NCI-H82 treated with DMSO at 0.1 percent for 48 hours (cell line): ENCODE measurements at regions not wholly inside any gene's neighbourhood (a gene's known extent, or its start where the extent isn't known, plus 50 kb on each side); places are given as distances from the start of the nearest gene placed in this dataset.
"Not testable (repeated sequence)": the region's sequence is repeated elsewhere in the genome, so short reads cannot be mapped to it uniquely, and the experiment has no call there.

Experiments used
- DNase-seq: peaks from one replicate; lab custom pipeline; 2025; ENCODE audit not compliant: unreplicated experiment; lab: John Stamatoyannopoulos, UW

GRCh38 chr14:105635560-105635959 is 109.2 kb downstream of the TMEM121 start:
- DNase-seq: no peak

DNA sequence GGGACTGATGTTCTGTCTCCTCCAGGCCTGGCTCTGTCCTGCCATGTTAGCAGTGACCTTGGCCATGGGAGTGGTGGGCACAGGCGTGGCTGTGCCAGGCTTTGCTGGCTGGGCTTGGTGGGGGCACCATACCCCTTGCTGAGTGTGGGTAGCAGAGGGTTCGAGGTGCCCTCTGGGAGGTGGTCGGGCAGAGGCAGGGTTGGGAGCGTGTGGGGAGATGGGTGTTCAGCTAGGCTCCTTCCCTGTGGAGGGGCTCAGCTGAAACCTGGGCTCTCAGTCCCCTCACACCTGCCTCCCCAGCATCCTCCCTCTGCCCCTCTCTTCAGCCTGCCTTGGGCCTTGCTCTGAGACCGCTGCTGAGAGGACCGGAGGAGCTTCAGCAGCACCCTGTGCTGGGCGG is 109.6 kb downstream of the TMEM121 start:
- DNase-seq: not testable (repeated sequence)

- no peak for DNase-seq
These were observed 110.6 kb downstream of the TMEM121 start for GRCh38 chr14:105636935-105637334.

- DNase-seq: not testable (repeated sequence)
These were observed 111.0 kb downstream of the TMEM121 start for GRCh38 chr14:105637345-105637744.

DNA sequence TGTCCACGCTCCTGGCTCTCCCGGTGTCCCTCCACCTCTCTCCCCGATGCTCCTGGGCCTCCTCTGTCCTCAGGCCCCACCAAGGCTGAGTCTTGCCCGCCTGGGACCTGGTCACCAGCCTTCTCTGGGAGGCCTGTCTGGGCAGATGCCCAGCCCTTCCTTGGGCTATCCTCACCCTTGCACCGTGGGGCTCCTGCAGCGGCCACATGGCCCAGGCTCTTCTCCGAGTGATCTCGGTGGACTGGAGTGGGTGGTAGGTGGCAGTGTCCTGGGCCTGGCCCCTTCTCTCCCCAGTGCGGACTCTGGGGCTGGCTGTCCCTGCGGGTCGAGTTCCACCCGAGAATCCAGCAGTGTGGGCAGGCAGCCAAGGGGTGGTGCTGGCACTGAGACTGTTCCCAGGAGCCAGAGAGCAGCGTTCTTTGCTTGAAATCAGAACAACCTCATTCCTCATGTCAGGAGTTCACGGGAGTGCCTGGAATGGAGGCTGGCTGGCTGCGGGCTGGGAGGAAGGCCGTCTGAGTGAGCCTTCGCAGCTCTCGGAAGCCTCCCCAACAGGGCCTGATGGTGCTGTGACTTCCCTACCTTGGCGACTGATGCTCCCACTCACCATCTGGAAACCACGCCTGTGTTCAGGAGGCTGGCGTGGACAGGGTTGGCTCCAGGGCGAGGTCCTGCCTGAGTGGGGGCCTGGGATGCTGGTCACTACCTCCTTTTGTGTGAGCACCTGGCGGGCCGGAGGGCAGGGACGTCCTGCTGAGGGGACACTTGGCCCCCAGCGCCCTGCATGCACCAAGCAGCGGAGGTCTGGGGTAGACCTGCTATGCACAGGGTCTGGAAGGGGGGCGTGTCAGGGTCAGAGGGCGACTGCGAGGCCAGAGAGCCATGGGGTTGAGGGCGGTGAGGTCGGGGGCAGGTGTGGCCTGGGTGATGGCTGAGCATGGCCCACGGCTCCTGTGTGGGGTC is 113.9 kb downstream of the TMEM121 start:
- DNase-seq: not testable (repeated sequence)

DNA sequence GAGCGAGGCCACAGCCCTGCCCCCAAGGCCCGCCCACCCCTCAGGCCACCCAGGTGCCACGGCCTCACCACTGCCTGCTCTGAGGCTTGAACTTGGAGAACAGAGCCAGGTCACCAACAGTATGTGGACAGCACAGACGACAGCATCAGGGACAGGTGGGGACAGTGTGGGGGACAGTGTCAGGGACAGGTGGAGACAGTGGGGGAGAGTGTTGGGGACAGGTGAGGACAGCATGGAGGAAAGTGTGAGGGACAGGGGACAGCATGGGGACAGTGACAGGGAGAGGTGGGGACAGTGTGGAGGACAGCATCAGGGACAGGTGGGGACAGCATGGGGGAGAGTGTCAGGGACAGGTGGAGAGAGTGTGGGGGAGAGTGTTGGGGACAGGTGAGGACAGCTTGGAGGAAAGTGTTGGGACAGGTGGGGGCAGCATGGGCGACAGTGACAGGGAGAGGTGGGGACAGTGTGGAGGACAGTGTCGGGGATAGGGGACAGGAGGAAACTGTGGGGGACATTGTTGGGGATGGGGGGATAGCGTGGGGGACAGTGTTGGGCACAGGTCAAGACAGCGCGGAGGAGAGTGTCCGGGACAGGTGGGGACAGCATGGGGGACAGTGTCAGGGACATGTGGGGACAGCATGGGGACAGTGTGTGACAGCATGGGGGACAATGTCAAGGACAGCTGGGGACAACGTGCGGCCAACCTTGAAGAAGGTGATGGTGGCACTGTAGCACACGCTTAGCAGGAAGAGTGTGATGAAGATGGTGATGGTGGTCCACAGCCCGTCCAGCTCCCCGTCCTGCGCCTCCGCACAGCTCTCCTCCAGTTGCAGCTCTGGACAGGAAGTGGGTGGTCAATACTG is 114.9 kb downstream of the TMEM121 start:
- no peak for DNase-seq

GRCh38 chr14:105641951-105642350 is 115.6 kb downstream of the TMEM121 start:
- not testable (repeated sequence) for DNase-seq

GRCh38 chr14:105642486-105642885 is 116.1 kb downstream of the TMEM121 start:
- not testable (repeated sequence) for DNase-seq

GRCh38 chr14:105643406-105644052 is 117.1 kb downstream of the TMEM121 start:
- DNase-seq: not testable (repeated sequence)

- DNase-seq: not testable (repeated sequence)
These were observed 117.7 kb downstream of the TMEM121 start for GRCh38 chr14:105644053-105644435.

GRCh38 chr14:105644457-105644856 is 118.1 kb downstream of the TMEM121 start:
- not testable (repeated sequence) for DNase-seq

GRCh38 chr14:105644891-105645290 is 118.5 kb downstream of the TMEM121 start:
- not testable (repeated sequence) for DNase-seq

- not testable (repeated sequence) for DNase-seq
These were observed 119.0 kb downstream of the TMEM121 start for GRCh38 chr14:105645389-105645788.

GRCh38 chr14:105646175-105646574 is 119.8 kb downstream of the TMEM121 start:
- no peak for DNase-seq

- DNase-seq: not testable (repeated sequence)
These were observed 120.4 kb downstream of the TMEM121 start for GRCh38 chr14:105646711-105647281.

DNA sequence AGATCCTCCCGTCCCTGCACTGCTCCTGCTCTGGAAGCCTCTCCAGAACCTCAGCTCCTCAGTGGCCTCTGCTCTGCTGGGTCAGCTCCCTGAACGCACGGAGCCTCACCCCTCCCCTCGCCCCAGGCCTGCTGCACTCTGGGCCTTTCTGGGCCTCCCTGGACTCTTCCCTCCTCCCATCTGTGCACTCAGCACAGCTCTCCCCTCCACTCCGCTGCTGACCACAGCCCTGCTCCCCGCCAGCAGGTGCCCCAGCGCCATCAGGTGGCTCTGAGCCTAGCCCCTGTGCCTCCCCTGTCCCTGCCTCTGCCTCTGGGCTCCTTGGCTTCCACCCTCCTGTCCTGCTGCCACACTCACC is 121.0 kb downstream of the TMEM121 start:
- DNase-seq: not testable (repeated sequence)

DNA sequence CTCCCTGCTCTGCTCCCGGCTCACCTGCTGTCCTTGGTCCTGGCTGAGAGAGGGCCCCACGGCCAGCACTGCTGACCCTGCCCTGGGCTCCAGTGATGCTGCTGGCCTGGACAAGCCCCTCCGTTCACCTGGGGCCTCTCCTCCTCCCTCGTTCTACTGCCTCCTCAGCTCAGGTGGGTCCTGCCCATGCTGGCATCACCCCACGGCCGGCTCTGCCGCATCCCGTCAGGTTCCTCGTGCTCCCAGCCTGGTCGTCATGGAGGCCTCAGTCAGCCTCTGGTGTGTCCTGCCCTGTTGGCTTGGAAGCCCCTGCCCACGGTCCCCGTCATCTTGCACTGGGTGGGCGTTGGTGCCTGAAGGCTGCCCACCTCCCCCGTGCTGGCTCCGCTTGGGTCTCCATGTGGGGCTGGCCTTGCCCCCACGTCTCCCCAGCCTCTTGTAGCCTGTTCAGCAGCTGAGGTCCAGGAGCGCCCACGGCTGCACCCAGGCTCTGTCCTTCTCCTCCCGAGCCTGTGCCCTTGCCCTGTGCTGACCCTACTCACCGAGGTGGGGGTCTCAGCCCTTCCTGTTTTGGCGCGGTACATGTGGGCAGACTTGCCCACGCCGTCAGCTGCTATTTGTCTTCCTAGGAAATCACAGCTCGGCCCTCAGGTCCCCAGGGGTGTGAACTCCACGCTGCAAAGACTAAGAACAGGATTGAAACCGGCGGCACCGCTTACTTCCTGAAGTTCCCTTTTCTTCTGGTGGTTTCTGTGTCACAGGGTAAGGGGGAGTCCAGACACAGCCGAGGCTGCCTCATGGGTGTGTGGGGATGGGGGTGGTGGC is 121.6 kb downstream of the TMEM121 start:
- no peak for DNase-seq

- DNase-seq: not testable (repeated sequence)
These were observed 122.5 kb downstream of the TMEM121 start for GRCh38 chr14:105648609-105649535.

DNA sequence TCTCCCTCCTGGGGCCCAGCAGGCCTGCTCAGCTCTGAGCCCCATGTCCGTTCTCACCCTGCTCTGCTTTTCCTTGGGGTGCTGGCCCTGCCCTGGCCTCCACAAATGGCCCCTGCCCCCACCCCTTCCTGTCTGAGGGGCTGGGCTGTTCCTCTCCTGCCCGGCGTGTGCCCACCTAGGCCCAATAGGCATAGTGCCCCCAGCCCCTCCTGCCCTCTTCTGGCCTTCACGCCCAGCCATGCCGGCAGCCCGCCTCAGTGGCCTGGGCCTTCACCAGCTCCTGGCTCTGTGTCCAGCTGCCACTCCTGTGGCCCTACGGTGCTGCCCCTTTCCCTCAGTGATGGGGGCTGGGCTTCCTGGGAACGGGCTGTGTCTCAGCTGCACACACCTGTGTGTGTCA is 125.9 kb downstream of the TMEM121 start:
- not testable (repeated sequence) for DNase-seq
